HFFc6 (cell line): ENCODE measurements at regions not wholly inside any gene's neighbourhood (a gene's known extent, or its start where the extent isn't known, plus 50 kb on each side); places are given as distances from the start of the nearest gene placed in this dataset.

Experiments used
- DNase-seq: peaks from one replicate; pipeline ENCODE4 v3.0.0-alpha.2; 2018
- H3K27ac Mint-ChIP-seq: 2 replicates; pipeline ENCODE4 v1.8.0; 2020; ENCODE audit warnings: mild to moderate bottlenecking, mixed read lengths
- H3K27me3 Mint-ChIP-seq: 2 replicates; pipeline ENCODE4 v1.8.0; 2021; ENCODE audit warnings: mild to moderate bottlenecking, moderate library complexity, mixed read lengths; ENCODE audit not compliant: insufficient read depth
- H3K36me3 Mint-ChIP-seq: 2 replicates; pipeline ENCODE4 v1.8.0; 2021; ENCODE audit warnings: low read depth, mixed read lengths
- H3K4me1 Mint-ChIP-seq: 2 replicates; pipeline ENCODE4 v1.8.0; 2020; ENCODE audit warnings: low read depth, mixed read lengths
- H3K4me3 Mint-ChIP-seq: 2 replicates; pipeline ENCODE4 v1.8.0; 2020; ENCODE audit warnings: mild to moderate bottlenecking, moderate library complexity, mixed read lengths
- H3K9me3 Mint-ChIP-seq: 2 replicates; pipeline ENCODE4 v1.8.0; 2020; ENCODE audit warnings: mild to moderate bottlenecking, mixed read lengths
- TF ChIP-seq, protein P1 (sequence below): fragments of 200-600 bp; sonication (generic); IDR thresholded peaks from 2 replicates; pipeline ENCODE4 v1.5.0; 2021; ENCODE audit warnings: antibody characterized with exemption, mild to moderate bottlenecking

DNA sequence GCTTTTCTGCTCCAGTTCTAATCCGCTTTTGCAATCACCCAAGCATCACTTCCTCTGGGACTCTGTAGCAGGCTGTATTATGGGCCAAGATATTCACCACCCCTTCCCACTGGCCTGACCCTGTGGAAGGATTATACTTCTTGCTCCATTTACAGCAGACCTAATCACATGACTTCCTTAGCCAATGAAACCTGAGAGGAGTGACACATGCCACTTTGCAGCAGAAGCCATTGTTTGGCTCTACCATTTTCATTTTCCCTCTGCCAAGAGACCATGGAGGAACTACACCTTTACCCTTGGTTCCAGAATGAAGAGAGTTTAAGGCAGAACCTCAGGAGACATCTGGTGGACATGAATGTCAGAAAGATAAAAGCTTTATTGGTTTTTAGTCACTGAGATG lies 134.9 kb upstream of the HSD17B12 start:
- peaks cover 15% of the 10 kb centered on the region for H3K27me3 Mint-ChIP-seq
- H3K4me3 Mint-ChIP-seq = no peak overlapping the region
- TF ChIP-seq, protein P1, sequence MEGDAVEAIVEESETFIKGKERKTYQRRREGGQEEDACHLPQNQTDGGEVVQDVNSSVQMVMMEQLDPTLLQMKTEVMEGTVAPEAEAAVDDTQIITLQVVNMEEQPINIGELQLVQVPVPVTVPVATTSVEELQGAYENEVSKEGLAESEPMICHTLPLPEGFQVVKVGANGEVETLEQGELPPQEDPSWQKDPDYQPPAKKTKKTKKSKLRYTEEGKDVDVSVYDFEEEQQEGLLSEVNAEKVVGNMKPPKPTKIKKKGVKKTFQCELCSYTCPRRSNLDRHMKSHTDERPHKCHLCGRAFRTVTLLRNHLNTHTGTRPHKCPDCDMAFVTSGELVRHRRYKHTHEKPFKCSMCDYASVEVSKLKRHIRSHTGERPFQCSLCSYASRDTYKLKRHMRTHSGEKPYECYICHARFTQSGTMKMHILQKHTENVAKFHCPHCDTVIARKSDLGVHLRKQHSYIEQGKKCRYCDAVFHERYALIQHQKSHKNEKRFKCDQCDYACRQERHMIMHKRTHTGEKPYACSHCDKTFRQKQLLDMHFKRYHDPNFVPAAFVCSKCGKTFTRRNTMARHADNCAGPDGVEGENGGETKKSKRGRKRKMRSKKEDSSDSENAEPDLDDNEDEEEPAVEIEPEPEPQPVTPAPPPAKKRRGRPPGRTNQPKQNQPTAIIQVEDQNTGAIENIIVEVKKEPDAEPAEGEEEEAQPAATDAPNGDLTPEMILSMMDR = no peak
- H3K27ac Mint-ChIP-seq = no peak overlapping the region
- no peak for DNase-seq
- H3K36me3 Mint-ChIP-seq = no peaks in the 10 kb centered on the region
- no peaks in the 10 kb centered on the region for H3K4me1 Mint-ChIP-seq
- H3K9me3 Mint-ChIP-seq = no peaks in the 10 kb centered on the region

DNA sequence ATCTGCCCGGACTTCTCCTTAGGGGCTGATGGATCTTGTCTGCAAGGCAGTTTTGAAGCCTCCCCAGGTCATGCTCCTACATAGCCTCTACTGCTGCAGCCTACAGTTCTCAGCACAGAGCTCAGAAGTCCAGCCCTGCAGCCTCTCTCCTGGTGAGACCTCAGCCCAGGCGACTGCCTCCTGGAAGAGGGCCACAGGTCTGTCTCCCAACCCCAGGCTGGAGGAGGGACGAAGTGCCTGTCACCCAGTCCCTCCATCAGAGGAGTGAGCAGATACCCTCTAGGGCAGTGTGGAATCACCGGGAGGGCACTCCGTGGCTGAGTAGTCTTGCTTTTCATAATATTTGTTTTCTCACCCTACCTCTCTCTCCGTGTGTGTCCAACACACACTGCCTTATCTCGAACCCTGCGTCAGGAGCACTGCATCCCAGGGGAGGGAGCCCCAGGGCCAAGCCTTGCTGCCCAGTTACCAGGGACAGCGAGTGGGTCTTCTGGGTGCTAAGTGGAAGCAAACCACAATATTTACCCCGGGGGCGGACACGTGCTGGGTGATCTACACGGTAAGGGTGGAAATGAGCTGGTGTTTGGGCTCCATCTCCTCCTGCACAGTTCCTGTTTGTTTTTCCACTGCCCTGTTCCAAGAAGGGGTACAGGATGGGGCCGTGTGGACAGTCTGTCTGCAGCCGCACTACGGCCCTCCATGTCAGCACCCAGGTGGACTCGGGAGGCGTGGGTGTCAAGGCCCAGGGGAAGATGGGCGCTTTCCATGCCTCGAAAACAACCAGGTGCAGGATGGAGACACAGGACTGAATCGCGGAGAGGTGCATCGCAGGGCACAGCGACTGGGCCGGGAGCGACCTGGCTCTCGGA lies 133.7 kb upstream of the HSD17B12 start:
- TF ChIP-seq, protein P1 = no peak
- Mint-ChIP-seq H3K36me3 (no peaks in the 10 kb centered on the region), H3K4me1 (no peaks in the 10 kb centered on the region), H3K4me3 (no peak overlapping the region), H3K27ac (no peak overlapping the region), H3K27me3 (peaks cover 15% of the 10 kb centered on the region), H3K9me3 (no peaks in the 10 kb centered on the region)
- no peak for DNase-seq

DNA sequence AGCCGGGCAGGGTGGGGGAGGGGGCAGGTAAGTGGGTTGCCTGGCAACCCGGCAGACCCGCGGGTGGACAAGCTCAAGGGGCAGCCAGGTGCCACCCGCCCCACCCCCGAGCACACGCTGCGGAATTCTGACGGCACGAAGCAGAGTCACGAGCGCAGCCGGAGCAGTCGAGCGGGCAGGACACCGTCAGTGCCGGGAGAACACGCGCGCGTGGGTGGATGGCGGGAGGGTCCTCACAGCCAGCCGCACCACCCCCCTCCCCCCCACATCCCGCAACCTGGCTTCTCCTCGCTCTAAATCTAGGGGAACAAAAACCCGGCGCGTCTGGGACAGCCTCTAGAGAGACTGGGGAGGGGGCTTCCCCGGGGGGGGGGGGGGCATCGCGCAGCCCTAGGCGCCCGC lies 133.1 kb upstream of the HSD17B12 start:
- Mint-ChIP-seq H3K36me3 (no peaks in the 10 kb centered on the region), H3K4me1 (no peaks in the 10 kb centered on the region), H3K4me3 (no peak overlapping the region), H3K27me3 (peaks cover 15% of the 10 kb centered on the region), H3K27ac (no peak overlapping the region), H3K9me3 (no peaks in the 10 kb centered on the region)
- no peak for DNase-seq
- TF ChIP-seq, protein P1 = no peak

DNA sequence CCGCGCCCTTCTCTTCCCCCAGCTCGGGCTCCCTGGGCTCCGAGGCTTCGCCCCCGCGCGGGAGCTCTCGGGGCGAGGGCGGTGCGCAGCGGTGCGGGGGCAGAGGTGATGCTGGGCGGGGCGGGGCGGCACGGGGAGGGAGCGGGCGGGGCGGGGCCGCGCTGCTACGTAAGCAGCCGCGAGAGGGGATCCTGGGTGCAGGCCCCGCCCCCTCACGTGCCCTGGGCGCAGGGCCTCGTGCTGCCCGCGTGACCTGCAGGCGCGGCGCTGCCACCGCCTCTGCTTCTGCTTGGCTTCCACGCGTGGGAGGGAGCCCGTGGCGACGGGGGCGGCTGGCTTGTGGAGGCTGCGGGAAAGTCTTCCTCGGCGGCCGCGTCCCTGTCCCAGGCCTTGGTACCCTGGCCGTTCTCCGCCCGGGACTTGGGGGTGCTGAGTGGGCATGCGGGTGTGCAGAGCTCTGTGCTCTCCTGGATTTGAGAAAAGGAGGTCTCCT lies 132.6 kb upstream of the HSD17B12 start:
- no peaks in the 10 kb centered on the region for H3K36me3 Mint-ChIP-seq
- H3K4me3 Mint-ChIP-seq = no peak overlapping the region
- DNase-seq = no peak
- peaks cover 12% of the 10 kb centered on the region for H3K27me3 Mint-ChIP-seq
- TF ChIP-seq, protein P1 = no peak
- no peak overlapping the region for H3K27ac Mint-ChIP-seq
- H3K4me1 Mint-ChIP-seq = no peaks in the 10 kb centered on the region
- H3K9me3 Mint-ChIP-seq = no peaks in the 10 kb centered on the region

DNA sequence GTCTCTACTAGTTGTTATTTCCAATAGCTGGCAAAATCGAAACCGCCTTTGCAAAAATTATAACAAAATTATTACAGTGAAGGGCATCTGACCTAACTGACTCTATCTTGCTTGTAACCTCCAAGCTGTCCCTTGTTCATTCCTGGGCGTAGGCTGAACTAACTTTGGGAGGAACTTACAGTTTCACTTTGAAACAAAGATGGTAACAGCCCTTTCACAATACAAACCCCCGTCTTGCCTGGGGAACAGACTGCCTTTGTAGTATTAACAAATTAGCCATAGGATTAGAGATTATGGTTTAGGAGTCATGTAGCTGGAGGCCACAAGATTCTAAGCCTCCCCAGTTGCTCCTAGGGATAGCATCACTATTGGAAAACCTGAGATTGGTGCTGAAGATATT lies 131.6 kb upstream of the HSD17B12 start:
- H3K9me3 Mint-ChIP-seq = no peaks in the 10 kb centered on the region
- H3K4me1 Mint-ChIP-seq = no peaks in the 10 kb centered on the region
- DNase-seq = no peak
- H3K4me3 Mint-ChIP-seq = no peak overlapping the region
- H3K36me3 Mint-ChIP-seq = no peaks in the 10 kb centered on the region
- peaks cover 19% of the 10 kb centered on the region for H3K27me3 Mint-ChIP-seq
- H3K27ac Mint-ChIP-seq = no peak overlapping the region
- TF ChIP-seq, protein P1 = no peak
